T-helper 2 cell treated with Interferon-gamma antibody and Interleukin-4, amounts not matched to agents 5 μg/mL and 100 μg/mL, for 36 hours (primary cell): ENCODE measurements at regions not wholly inside any gene's neighbourhood (a gene's known extent, or its start where the extent isn't known, plus 50 kb on each side); places are given as distances from the start of the nearest gene placed in this dataset.
"Not testable (repeated sequence)": the region's sequence is repeated elsewhere in the genome, so short reads cannot be mapped to it uniquely, and the experiment has no call there.

Source experiments
- DNase-seq: peaks from one replicate; pipeline ENCODE4 v3.0.0; 2021; ENCODE audit warnings: low spot score
- H3K27ac Mint-ChIP-seq: one replicate; pipeline ENCODE4 v1.8.0; 2021; ENCODE audit warnings: mild to moderate bottlenecking, mixed read lengths
- H3K27me3 Mint-ChIP-seq: one replicate; pipeline ENCODE4 v1.8.0; 2021; ENCODE audit warnings: low read depth, mixed read lengths
- H3K36me3 Mint-ChIP-seq: one replicate; pipeline ENCODE4 v1.8.0; 2021; ENCODE audit warnings: low read depth, mixed read lengths
- H3K4me1 Mint-ChIP-seq: one replicate; pipeline ENCODE4 v1.8.0; 2021; ENCODE audit warnings: low read depth, mixed read lengths
- H3K4me3 Mint-ChIP-seq: one replicate; pipeline ENCODE4 v1.8.0; 2022; ENCODE audit warnings: mild to moderate bottlenecking, moderate library complexity, mixed read lengths
- H3K9me3 Mint-ChIP-seq: one replicate; pipeline ENCODE4 v1.8.0; 2021; ENCODE audit warnings: mixed read lengths

GRCh38 chr3:98644168-98644567, 50.8 kb upstream of the CPOX start:
- H3K4me3 Mint-ChIP-seq: no peak overlapping the region
- H3K27ac Mint-ChIP-seq: no peak overlapping the region
- peaks cover 8% of the 10 kb centered on the region for H3K27me3 Mint-ChIP-seq
- DNase-seq: no peak
- H3K36me3 Mint-ChIP-seq: no peaks in the 10 kb centered on the region
- no peaks in the 10 kb centered on the region for H3K4me1 Mint-ChIP-seq
- H3K9me3 Mint-ChIP-seq: no peaks in the 10 kb centered on the region

- peaks cover 4% of the 10 kb centered on the region for H3K27me3 Mint-ChIP-seq
- H3K36me3 Mint-ChIP-seq: no peaks in the 10 kb centered on the region
- H3K4me3 Mint-ChIP-seq: no peak overlapping the region
- no peaks in the 10 kb centered on the region for H3K9me3 Mint-ChIP-seq
- H3K27ac Mint-ChIP-seq: no peak overlapping the region
- no peak for DNase-seq
- H3K4me1 Mint-ChIP-seq: no peaks in the 10 kb centered on the region
Measured at GRCh38 chr3:98645039-98645438, 51.6 kb upstream of the CPOX start.

- H3K4me3 Mint-ChIP-seq: no peak overlapping the region
- H3K36me3 Mint-ChIP-seq: no peaks in the 10 kb centered on the region
- DNase-seq: no peak
- no peak overlapping the region for H3K27ac Mint-ChIP-seq
- no peaks in the 10 kb centered on the region for H3K4me1 Mint-ChIP-seq
- no peaks in the 10 kb centered on the region for H3K9me3 Mint-ChIP-seq
- H3K27me3 Mint-ChIP-seq: peaks cover 4% of the 10 kb centered on the region
Measured at GRCh38 chr3:98646680-98647079, 53.3 kb upstream of the CPOX start.

GRCh38 chr3:98647197-98647596, 53.8 kb upstream of the CPOX start:
- peaks cover 4% of the 10 kb centered on the region for H3K27me3 Mint-ChIP-seq

GRCh38 chr3:98650971-98651779, 57.8 kb upstream of the CPOX start:
- no peak overlapping the region for H3K27ac Mint-ChIP-seq
- H3K36me3 Mint-ChIP-seq: no peaks in the 10 kb centered on the region
- no peak overlapping the region for H3K4me3 Mint-ChIP-seq

More at GRCh38 chr3:98647197-98647596, 53.8 kb upstream of the CPOX start:
- H3K36me3 Mint-ChIP-seq: no peaks in the 10 kb centered on the region
- H3K4me1 Mint-ChIP-seq: no peaks in the 10 kb centered on the region
- H3K9me3 Mint-ChIP-seq: no peaks in the 10 kb centered on the region
- DNase-seq: no peak
- no peak overlapping the region for H3K4me3 Mint-ChIP-seq
- no peak overlapping the region for H3K27ac Mint-ChIP-seq

GRCh38 chr3:98651780-98652077, 58.3 kb upstream of the CPOX start:
- Mint-ChIP-seq H3K27me3 (peaks cover 7% of the 10 kb centered on the region), H3K4me3 (no peak overlapping the region), H3K27ac (no peak overlapping the region), H3K36me3 (no peaks in the 10 kb centered on the region), H3K9me3 (no peaks in the 10 kb centered on the region), H3K4me1 (no peaks in the 10 kb centered on the region)
- DNase-seq: no peak

More at GRCh38 chr3:98650971-98651779, 57.8 kb upstream of the CPOX start:
- Mint-ChIP-seq H3K4me1 (no peaks in the 10 kb centered on the region), H3K9me3 (no peaks in the 10 kb centered on the region), H3K27me3 (peaks cover 7% of the 10 kb centered on the region)
- DNase-seq: no peak

- no peak overlapping the region for H3K4me3 Mint-ChIP-seq
- no peak overlapping the region for H3K27ac Mint-ChIP-seq
- no peaks in the 10 kb centered on the region for H3K9me3 Mint-ChIP-seq
- DNase-seq: no peak
- no peaks in the 10 kb centered on the region for H3K36me3 Mint-ChIP-seq
- H3K27me3 Mint-ChIP-seq: peaks cover 27% of the 10 kb centered on the region
- peaks cover 2% of the 10 kb centered on the region for H3K4me1 Mint-ChIP-seq
Measured at GRCh38 chr3:98655666-98656065, 62.3 kb upstream of the CPOX start.

GRCh38 chr3:98657457-98657856, 64.0 kb upstream of the CPOX start:
- Mint-ChIP-seq H3K27me3 (peaks cover 30% of the 10 kb centered on the region), H3K27ac (no peak overlapping the region)

GRCh38 chr3:98662699-98663098, 69.3 kb upstream of the CPOX start:
- Mint-ChIP-seq H3K9me3 (no peaks in the 10 kb centered on the region), H3K27ac (no peak overlapping the region), H3K4me3 (no peak overlapping the region), H3K36me3 (no peaks in the 10 kb centered on the region), H3K27me3 (peaks cover 30% of the 10 kb centered on the region), H3K4me1 (no peaks in the 10 kb centered on the region)
- DNase-seq: no peak

More at GRCh38 chr3:98657457-98657856, 64.0 kb upstream of the CPOX start:
- DNase-seq: peak; percentile 27
- Mint-ChIP-seq H3K36me3 (no peaks in the 10 kb centered on the region), H3K4me1 (peaks cover 2% of the 10 kb centered on the region), H3K4me3 (peak overlapping the region; percentile 34), H3K9me3 (no peaks in the 10 kb centered on the region)

GRCh38 chr3:98670020-98670419, 76.6 kb upstream of the CPOX start:
- Mint-ChIP-seq H3K9me3 (no peaks in the 10 kb centered on the region), H3K4me1 (no peaks in the 10 kb centered on the region), H3K36me3 (no peaks in the 10 kb centered on the region), H3K4me3 (no peak overlapping the region), H3K27ac (no peak overlapping the region), H3K27me3 (peaks cover 2% of the 10 kb centered on the region)
- DNase-seq: no peak

GRCh38 chr3:98679986-98680385, 83.2 kb upstream of the ST3GAL6 start:
- no peaks in the 10 kb centered on the region for H3K4me1 Mint-ChIP-seq
- no peaks in the 10 kb centered on the region for H3K9me3 Mint-ChIP-seq
- H3K36me3 Mint-ChIP-seq: no peaks in the 10 kb centered on the region
- H3K27ac Mint-ChIP-seq: no peak overlapping the region
- DNase-seq: no peak
- H3K4me3 Mint-ChIP-seq: no peak overlapping the region
- no peaks in the 10 kb centered on the region for H3K27me3 Mint-ChIP-seq

GRCh38 chr3:98680723-98681122, 82.4 kb upstream of the ST3GAL6 start:
- no peak for DNase-seq
- H3K36me3 Mint-ChIP-seq: no peaks in the 10 kb centered on the region
- no peaks in the 10 kb centered on the region for H3K9me3 Mint-ChIP-seq
- H3K27me3 Mint-ChIP-seq: no peaks in the 10 kb centered on the region
- no peak overlapping the region for H3K27ac Mint-ChIP-seq
- no peaks in the 10 kb centered on the region for H3K4me1 Mint-ChIP-seq
- no peak overlapping the region for H3K4me3 Mint-ChIP-seq

- Mint-ChIP-seq H3K4me1 (no peaks in the 10 kb centered on the region), H3K4me3 (no peak overlapping the region), H3K27ac (no peak overlapping the region), H3K36me3 (no peaks in the 10 kb centered on the region), H3K27me3 (no peaks in the 10 kb centered on the region), H3K9me3 (no peaks in the 10 kb centered on the region)
- no peak for DNase-seq
Measured at GRCh38 chr3:98681486-98681885, 81.7 kb upstream of the ST3GAL6 start.

GRCh38 chr3:98682391-98682790, 80.7 kb upstream of the ST3GAL6 start:
- H3K9me3 Mint-ChIP-seq, DNase-seq, H3K4me3 Mint-ChIP-seq, H3K27ac Mint-ChIP-seq, H3K27me3 Mint-ChIP-seq, H3K4me1 Mint-ChIP-seq, H3K36me3 Mint-ChIP-seq: not testable (repeated sequence)

- Mint-ChIP-seq H3K27ac (no peak overlapping the region), H3K36me3 (no peaks in the 10 kb centered on the region), H3K4me1 (no peaks in the 10 kb centered on the region), H3K4me3 (no peak overlapping the region), H3K27me3 (no peaks in the 10 kb centered on the region), H3K9me3 (no peaks in the 10 kb centered on the region)
- no peak for DNase-seq
Measured at GRCh38 chr3:98688363-98688762, 74.8 kb upstream of the ST3GAL6 start.
